PC-9 (cell line): ENCODE measurements at regions not wholly inside any gene's neighbourhood (a gene's known extent, or its start where the extent isn't known, plus 50 kb on each side); places are given as distances from the start of the nearest gene placed in this dataset.

Experiments
- BruUV-seq: library from RNA; stranded (reverse); fragments of 400-500 nt; replicated peaks from 2 replicates; lab custom pipeline; 2021; lab: Mats Ljungman, UMichigan
- CTCF ChIA-PET: fragments of 300-600 bp; sonication (Branson Sonifier 250); formaldehyde crosslinking; loops from one replicate; lab custom pipeline; 2022; ENCODE audit warnings: antibody characterized with exemption; lab: Charles Lee
- POLR2A ChIA-PET: fragments of 300-600 bp; sonication (Branson Sonifier 250); formaldehyde crosslinking; loops from one replicate; lab custom pipeline; 2022; ENCODE audit warnings: antibody characterized with exemption; ENCODE audit not compliant: unreplicated experiment; lab: Charles Lee
- DNase-seq, 2 experiments: peaks; one replicate each; pipeline versions ENCODE4 v3.0.0 to v3.0.0-alpha.2; 2015 to 2022; ENCODE audit warnings: mixed read lengths in 1 of 2
- H2AFZ ChIP-seq: fragments of 200-600 bp; sonication (generic); 2 replicates; pipeline ENCODE4 v1.8.1; 2017; ENCODE audit warnings: antibody characterized with exemption
- H3F3A ChIP-seq: fragments of 200-600 bp; sonication (generic); 2 replicates; pipeline ENCODE4 v1.8.1; 2017; ENCODE audit warnings: antibody characterized with exemption, mild to moderate bottlenecking, low read depth; ENCODE audit not compliant: insufficient read depth
- H3K27ac ChIP-seq: fragments of 200-600 bp; sonication (generic); 2 replicates; pipeline ENCODE4 v1.6.1; 2016; ENCODE audit warnings: mixed run types
- H3K27me3 ChIP-seq: fragments of 200-600 bp; sonication (generic); 2 replicates; pipeline ENCODE4 v1.6.1; 2016; ENCODE audit warnings: low read depth, mixed run types; ENCODE audit not compliant: insufficient read depth
- H3K36me3 ChIP-seq: fragments of 200-600 bp; sonication (generic); 2 replicates; pipeline ENCODE4 v1.6.1; 2016; ENCODE audit warnings: low read depth, mixed run types
- H3K4me1 ChIP-seq: fragments of 200-600 bp; sonication (generic); replicated peaks from 2 replicates; pipeline ENCODE4 v1.6.1; 2016; ENCODE audit warnings: mixed run types; ENCODE audit not compliant: insufficient read depth
- H3K4me2 ChIP-seq: fragments of 200-600 bp; sonication (generic); 2 replicates; pipeline ENCODE4 v1.6.1; 2017; ENCODE audit warnings: mixed run types
- H3K4me3 ChIP-seq: fragments of 200-600 bp; sonication (generic); 2 replicates; pipeline ENCODE4 v1.6.1; 2016; ENCODE audit warnings: mixed run types
- H3K79me2 ChIP-seq: fragments of 200-600 bp; sonication (generic); 2 replicates; pipeline ENCODE4 v1.6.1; 2017; ENCODE audit warnings: low read depth, mixed run types
- H3K9me2 ChIP-seq: fragments of 200-600 bp; sonication (generic); 2 replicates; pipeline ENCODE4 v1.8.1; 2017; ENCODE audit warnings: mild to moderate bottlenecking; ENCODE audit not compliant: insufficient read depth
- H3K9me3 ChIP-seq: fragments of 200-600 bp; sonication (generic); 2 replicates; pipeline ENCODE4 v1.8.1; 2016; ENCODE audit warnings: low read depth; ENCODE audit not compliant: insufficient read depth
- H4K20me1 ChIP-seq: fragments of 200-600 bp; sonication (generic); 2 replicates; pipeline ENCODE4 v1.8.1; 2017; ENCODE audit not compliant: insufficient read depth
- CTCF ChIP-seq: fragments of 200-600 bp; sonication (generic); conservative IDR thresholded peaks from 2 replicates; pipeline ENCODE4 v1.6.1; 2017; ENCODE audit warnings: mixed run types, antibody characterized with exemption, mild to moderate bottlenecking, moderate library complexity
- EZH2 ChIP-seq: fragments of 200-600 bp; sonication (generic); IDR thresholded peaks from 2 replicates; pipeline ENCODE4 v1.8.0; 2017; ENCODE audit warnings: antibody characterized with exemption, low read depth
- intact Hi-C: fragments of 100-400 bp; cut with micrococcal nuclease; formaldehyde crosslinking; loops from one replicate; pipeline ENCODE4 v1.10.0; 2022; ENCODE audit not compliant: unreplicated experiment

DNA sequence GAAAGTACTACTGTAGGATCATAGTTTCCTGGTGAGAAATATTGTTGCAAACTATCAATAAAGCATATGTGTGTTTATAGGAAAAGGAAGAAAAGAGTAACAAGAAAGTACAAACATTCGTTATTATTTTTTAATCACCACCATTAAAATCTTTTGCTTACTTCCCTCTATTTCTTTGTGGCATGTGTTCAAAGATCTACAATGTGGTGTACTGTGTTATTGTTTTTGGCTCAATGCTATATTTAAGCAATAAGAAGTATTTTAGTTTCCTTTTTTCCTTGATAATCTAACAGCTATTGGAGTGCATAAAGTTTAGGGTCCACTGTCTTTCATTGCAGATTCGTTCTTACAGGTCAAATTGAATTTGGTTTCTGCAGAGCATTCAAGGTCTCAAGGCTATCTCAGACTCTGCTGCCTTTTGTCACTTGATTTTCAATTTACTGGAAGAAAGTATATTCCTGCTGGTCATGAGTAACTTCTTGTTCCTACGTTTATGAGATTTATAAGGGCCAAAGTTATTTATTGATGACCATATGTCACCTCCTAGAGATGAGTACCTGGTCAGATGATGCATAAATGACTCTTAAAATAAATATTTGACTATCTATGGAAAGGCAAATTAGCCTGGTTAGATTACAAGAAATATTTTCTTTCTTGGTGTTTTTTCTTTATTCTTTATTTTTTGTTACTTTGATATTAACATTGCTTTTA lies 323.0 kb downstream of the TMEM167A start:
- no peak for DNase-seq
- BruUV-seq, result no TSS peak
- ChIA-PET CTCF (no interaction called here), POLR2A (no interaction called here)
- Histone ChIP-seq H4K20me1 (no peaks in the 10 kb centered on the region), H3F3A (no peaks in the 10 kb centered on the region), H3K4me1 (no peaks in the 10 kb centered on the region), H3K9me2 (no peaks in the 10 kb centered on the region; the same call in 1 of the 2 replicates), H3K4me2 (no peak overlapping the region), H3K27me3 (no peaks in the 10 kb centered on the region), H2AFZ (no peak overlapping the region), H3K79me2 (no peaks in the 10 kb centered on the region), H3K27ac (no peak overlapping the region), H3K4me3 (no peak overlapping the region), H3K9me3 (no peaks in the 10 kb centered on the region), H3K36me3 (no peaks in the 10 kb centered on the region)
- intact Hi-C loops, result no loop called here
- no peak for TF ChIP-seq EZH2
- TF ChIP-seq CTCF, result no peak

- H2AFZ ChIP-seq, result no peak overlapping the region
- no peaks in the 10 kb centered on the region for H4K20me1 ChIP-seq
- no peaks in the 10 kb centered on the region for H3K36me3 ChIP-seq
- H3K9me3 ChIP-seq, result no peaks in the 10 kb centered on the region
- no peaks in the 10 kb centered on the region for H3F3A ChIP-seq
- H3K79me2 ChIP-seq, result no peaks in the 10 kb centered on the region
- no peaks in the 10 kb centered on the region for H3K4me1 ChIP-seq
- H3K9me2 ChIP-seq, result no peaks in the 10 kb centered on the region; the same call in 1 of the 2 replicates
- ChIA-PET POLR2A (no interaction called here), CTCF (no interaction called here)
- no peak overlapping the region for H3K27ac ChIP-seq
- H3K27me3 ChIP-seq, result no peaks in the 10 kb centered on the region
- intact Hi-C loops, result no loop called here
- TF ChIP-seq CTCF, result no peak
- TF ChIP-seq EZH2, result no peak
- no TSS peak for BruUV-seq
- no peak overlapping the region for H3K4me3 ChIP-seq
- H3K4me2 ChIP-seq, result no peak overlapping the region
- DNase-seq, result no peak
Observed at GRCh38 chr5:82753374-82753773, 323.8 kb downstream of the TMEM167A start.

DNA sequence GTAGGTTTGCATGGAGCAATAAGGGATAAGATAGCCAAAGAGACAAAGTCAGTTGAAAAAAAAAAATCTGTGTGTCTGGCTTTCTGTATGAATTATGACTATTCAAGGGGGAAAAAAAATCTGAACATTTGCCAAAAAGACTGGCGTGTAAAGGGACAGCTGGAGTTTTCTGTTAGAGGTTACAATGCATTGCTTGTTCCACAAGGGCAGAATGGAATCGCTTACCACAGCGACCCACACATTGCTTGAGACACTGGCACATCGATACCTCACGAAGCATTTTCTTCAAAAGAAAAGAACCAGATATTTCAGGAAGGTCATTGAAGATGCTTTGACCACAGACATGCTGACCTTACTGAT lies 327.8 kb downstream of the TMEM167A start:
- Histone ChIP-seq H3K4me1 (no peaks in the 10 kb centered on the region), H3K4me3 (no peak overlapping the region), H4K20me1 (no peaks in the 10 kb centered on the region), H2AFZ (no peak overlapping the region), H3K79me2 (no peaks in the 10 kb centered on the region), H3K9me2 (no peaks in the 10 kb centered on the region; the same call in 1 of the 2 replicates), H3K27me3 (no peaks in the 10 kb centered on the region), H3K4me2 (no peak overlapping the region), H3F3A (no peaks in the 10 kb centered on the region), H3K27ac (no peak overlapping the region), H3K36me3 (no peaks in the 10 kb centered on the region), H3K9me3 (no peaks in the 10 kb centered on the region)
- intact Hi-C loops, result no loop called here
- no peak for DNase-seq
- no TSS peak for BruUV-seq
- POLR2A ChIA-PET, result no interaction called here
- no peak for TF ChIP-seq CTCF
- TF ChIP-seq EZH2, result no peak
- CTCF ChIA-PET, result no interaction called here
